ENCODE measurements at regions not wholly inside any gene's neighbourhood (a gene's known extent, or its start where the extent isn't known, plus 50 kb on each side); places are given as distances from the start of the nearest gene placed in this dataset.

DNA sequence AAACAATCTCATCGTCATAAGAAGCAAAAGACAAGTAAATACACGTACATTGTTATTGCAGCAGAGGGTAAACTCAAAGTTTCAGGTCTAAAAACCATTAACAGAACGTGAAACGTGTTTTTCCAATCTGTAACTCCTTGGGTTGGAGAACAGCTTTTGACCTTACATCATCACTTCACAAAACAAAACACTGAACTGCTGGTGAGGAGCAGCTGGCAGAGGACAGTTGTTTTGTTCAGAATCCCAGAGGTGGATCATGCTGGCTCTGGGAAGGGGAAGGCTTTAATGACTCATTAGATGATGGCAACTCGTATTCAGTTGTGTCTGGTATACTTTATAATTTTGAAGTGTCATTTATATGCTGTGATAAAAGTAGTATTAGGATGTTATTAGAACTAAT, 923.0 kb upstream of the CELF2 start:
- TF ChIP-seq YY1 (IDR thresholded peaks at IDR 0.05; ENCODE audit: insufficient read depth, insufficient read length) (no peak), ZNF274 (IDR thresholded peaks at IDR 0.05; ENCODE audit: low read depth, low read length) (no peak), SUZ12 (IDR thresholded peaks at IDR 0.05; ENCODE audit: extremely low read depth, insufficient read depth, insufficient read length) (no peak)
